SK-N-SH treated with all-trans-retinoic acid at 6 μM for 48 hours (cell line): ENCODE measurements at regions not wholly inside any gene's neighbourhood (a gene's known extent, or its start where the extent isn't known, plus 50 kb on each side); places are given as distances from the start of the nearest gene placed in this dataset.

Source experiments
- ARNTL ChIP-seq: fragments of 450-650 bp; formaldehyde crosslinking; IDR thresholded peaks from 2 replicates; pipeline ENCODE4 v1.5.0; 2020; ENCODE audit warnings: low read depth, mild to moderate bottlenecking, moderate library complexity, borderline replicate concordance
- BACH2 ChIP-seq: fragments of 250-450 bp; sonication (Bioruptor Pico); IDR thresholded peaks from 2 replicates; pipeline ENCODE4 v1.9.0; 2021; ENCODE audit warnings: mild to moderate bottlenecking, borderline replicate concordance
- CSDC2 ChIP-seq: fragments of 250-450 bp; sonication (Bioruptor Pico); IDR thresholded peaks from 2 replicates; pipeline ENCODE4 v1.5.0; 2020; ENCODE audit warnings: mild to moderate bottlenecking, moderate library complexity
- ESRRG ChIP-seq: fragments of 250-450 bp; sonication (Bioruptor Pico); IDR thresholded peaks from 2 replicates; pipeline ENCODE4 v1.6.1; 2021; ENCODE audit warnings: mild to moderate bottlenecking
- OSR1 ChIP-seq: fragments of 250-450 bp; sonication (Bioruptor Pico); IDR thresholded peaks from 2 replicates; pipeline ENCODE4 v1.8.0; 2022; ENCODE audit warnings: moderate library complexity, mild to moderate bottlenecking, inconsistent platforms
- RARB ChIP-seq: fragments of 250-450 bp; sonication (Bioruptor Pico); IDR thresholded peaks from 2 replicates; pipeline ENCODE4 v1.8.0; 2021; ENCODE audit warnings: mild to moderate bottlenecking, moderate library complexity
- SNAI2 ChIP-seq: fragments of 250-450 bp; sonication (Bioruptor Pico); IDR thresholded peaks from 2 replicates; pipeline ENCODE4 v1.5.0; 2020; ENCODE audit warnings: mild to moderate bottlenecking, moderate library complexity
- TCF4 ChIP-seq: fragments of 250-450 bp; sonication (Bioruptor Pico); IDR thresholded peaks from 2 replicates; pipeline ENCODE4 v1.8.0; 2021; ENCODE audit warnings: mild to moderate bottlenecking, moderate library complexity, borderline replicate concordance
- ZFP3 ChIP-seq: fragments of 250-450 bp; sonication (Bioruptor Pico); IDR thresholded peaks from 2 replicates; pipeline ENCODE4 v1.5.0; 2020; ENCODE audit warnings: mild to moderate bottlenecking, moderate library complexity
- ZNF70 ChIP-seq: fragments of 450-650 bp; formaldehyde crosslinking; IDR thresholded peaks from 2 replicates; pipeline ENCODE4 v1.5.0; 2020; ENCODE audit warnings: mild to moderate bottlenecking, moderate library complexity
- TF ChIP-seq, protein P1 (sequence below): fragments of 250-450 bp; sonication (Bioruptor Pico); IDR thresholded peaks from 2 replicates; pipeline ENCODE4 v1.8.0; 2020; ENCODE audit warnings: mild to moderate bottlenecking, moderate library complexity, borderline replicate concordance
- TF ChIP-seq, protein P2 (sequence below): fragments of 250-450 bp; sonication (Bioruptor Pico); IDR thresholded peaks from 2 replicates; pipeline ENCODE4 v1.5.1; 2020; ENCODE audit warnings: low read depth, mild to moderate bottlenecking, moderate library complexity

GRCh38 chr4:155433636-155434360, 57.0 kb upstream of the MAP9 start:
- TF ChIP-seq SNAI2 (CRISPR knock-in tag) (no peak), ZFP3 (CRISPR knock-in tag) (no peak), OSR1 (CRISPR knock-in tag) (no peak), ARNTL (CRISPR knock-in tag) (no peak), TCF4 (CRISPR knock-in tag) (no peak), RARB (CRISPR knock-in tag) (no peak), ESRRG (CRISPR knock-in tag) (no peak), ZNF70 (CRISPR knock-in tag) (no peak), CSDC2 (CRISPR knock-in tag) (no peak), BACH2 (no peak)
- TF ChIP-seq, protein P1, sequence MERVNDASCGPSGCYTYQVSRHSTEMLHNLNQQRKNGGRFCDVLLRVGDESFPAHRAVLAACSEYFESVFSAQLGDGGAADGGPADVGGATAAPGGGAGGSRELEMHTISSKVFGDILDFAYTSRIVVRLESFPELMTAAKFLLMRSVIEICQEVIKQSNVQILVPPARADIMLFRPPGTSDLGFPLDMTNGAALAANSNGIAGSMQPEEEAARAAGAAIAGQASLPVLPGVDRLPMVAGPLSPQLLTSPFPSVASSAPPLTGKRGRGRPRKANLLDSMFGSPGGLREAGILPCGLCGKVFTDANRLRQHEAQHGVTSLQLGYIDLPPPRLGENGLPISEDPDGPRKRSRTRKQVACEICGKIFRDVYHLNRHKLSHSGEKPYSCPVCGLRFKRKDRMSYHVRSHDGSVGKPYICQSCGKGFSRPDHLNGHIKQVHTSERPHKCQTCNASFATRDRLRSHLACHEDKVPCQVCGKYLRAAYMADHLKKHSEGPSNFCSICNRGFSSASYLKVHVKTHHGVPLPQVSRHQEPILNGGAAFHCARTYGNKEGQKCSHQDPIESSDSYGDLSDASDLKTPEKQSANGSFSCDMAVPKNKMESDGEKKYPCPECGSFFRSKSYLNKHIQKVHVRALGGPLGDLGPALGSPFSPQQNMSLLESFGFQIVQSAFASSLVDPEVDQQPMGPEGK (CRISPR knock-in tag), result no peak
- TF ChIP-seq, protein P2, sequence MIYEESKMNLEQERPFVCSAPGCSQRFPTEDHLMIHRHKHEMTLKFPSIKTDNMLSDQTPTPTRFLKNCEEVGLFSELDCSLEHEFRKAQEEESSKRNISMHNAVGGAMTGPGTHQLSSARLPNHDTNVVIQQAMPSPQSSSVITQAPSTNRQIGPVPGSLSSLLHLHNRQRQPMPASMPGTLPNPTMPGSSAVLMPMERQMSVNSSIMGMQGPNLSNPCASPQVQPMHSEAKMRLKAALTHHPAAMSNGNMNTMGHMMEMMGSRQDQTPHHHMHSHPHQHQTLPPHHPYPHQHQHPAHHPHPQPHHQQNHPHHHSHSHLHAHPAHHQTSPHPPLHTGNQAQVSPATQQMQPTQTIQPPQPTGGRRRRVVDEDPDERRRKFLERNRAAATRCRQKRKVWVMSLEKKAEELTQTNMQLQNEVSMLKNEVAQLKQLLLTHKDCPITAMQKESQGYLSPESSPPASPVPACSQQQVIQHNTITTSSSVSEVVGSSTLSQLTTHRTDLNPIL (CRISPR knock-in tag), result no peak
